HEK293T (cell line): ENCODE measurements at regions not wholly inside any gene's neighbourhood (a gene's known extent, or its start where the extent isn't known, plus 50 kb on each side); places are given as distances from the start of the nearest gene placed in this dataset.

ENCODE experiments used
- CTCF ChIA-PET: fragments of 350-600 bp; formaldehyde crosslinking; extraction: SDS; loops from one replicate; lab custom pipeline; 2021; ENCODE audit warnings: antibody characterized with exemption, inconsistent platforms; lab: Yijun Ruan, JAX
- POLR2A ChIA-PET: fragments of 350-600 bp; formaldehyde crosslinking; extraction: SDS; loops from one replicate; lab custom pipeline; 2020; ENCODE audit warnings: antibody characterized with exemption, inconsistent platforms; lab: Yijun Ruan, JAX
- DNase-seq: peaks from one replicate; pipeline ENCODE4 v3.0.0; 2012; ENCODE audit warnings: mixed read lengths; ENCODE audit errors: extremely low spot score
- ARNT ChIP-seq: fragments of 450-650 bp; IDR thresholded peaks from 2 replicates; pipeline ENCODE4 v1.6.1; 2017; ENCODE audit warnings: mild to moderate bottlenecking
- BHLHE40 ChIP-seq: fragments of 450-650 bp; IDR thresholded peaks from 2 replicates; pipeline ENCODE4 v1.6.1; 2016; ENCODE audit warnings: mild to moderate bottlenecking, moderate library complexity, borderline replicate concordance
- CTBP1 ChIP-seq: fragments of 450-650 bp; IDR thresholded peaks from 2 replicates; pipeline ENCODE4 v1.6.1; 2016; ENCODE audit warnings: borderline replicate concordance
- ELF4 ChIP-seq: fragments of 450-650 bp; IDR thresholded peaks from 2 replicates; pipeline ENCODE4 v1.6.1; 2017; ENCODE audit warnings: antibody characterized with exemption
- FOXA1 ChIP-seq: fragments of 450-650 bp; IDR thresholded peaks from 2 replicates; pipeline ENCODE4 v1.6.1; 2016; ENCODE audit warnings: mild to moderate bottlenecking
- FOXK2 ChIP-seq: fragments of 450-650 bp; IDR thresholded peaks from 2 replicates; pipeline ENCODE4 v1.6.1; 2016; ENCODE audit warnings: mild to moderate bottlenecking
- FOXM1 ChIP-seq: fragments of 450-650 bp; IDR thresholded peaks from 2 replicates; pipeline ENCODE4 v1.6.1; 2017; ENCODE audit warnings: mild to moderate bottlenecking, borderline replicate concordance
- HDGF ChIP-seq: fragments of 450-650 bp; IDR thresholded peaks from 2 replicates; pipeline ENCODE4 v1.6.1; 2017; ENCODE audit warnings: antibody characterized with exemption, borderline replicate concordance
- L3MBTL2 ChIP-seq: fragments of 450-650 bp; conservative IDR thresholded peaks from 2 replicates; pipeline ENCODE4 v1.6.1; 2016; ENCODE audit warnings: mild to moderate bottlenecking
- LEF1 ChIP-seq: fragments of 450-650 bp; IDR thresholded peaks from 2 replicates; pipeline ENCODE4 v1.6.1; 2017; ENCODE audit warnings: mild to moderate bottlenecking, borderline replicate concordance
- NFRKB ChIP-seq: fragments of 450-650 bp; IDR thresholded peaks from 2 replicates; pipeline ENCODE4 v1.6.1; 2016; ENCODE audit warnings: mild to moderate bottlenecking, moderate library complexity
- PKNOX1 ChIP-seq: fragments of 450-650 bp; IDR thresholded peaks from 2 replicates; pipeline ENCODE4 v1.6.1; 2016
- SP1 ChIP-seq: fragments of 450-650 bp; IDR thresholded peaks from 2 replicates; pipeline ENCODE4 v1.6.1; 2017
- SUZ12 ChIP-seq: fragments of 450-650 bp; IDR thresholded peaks from 2 replicates; pipeline ENCODE4 v1.6.1; 2016; ENCODE audit warnings: mild to moderate bottlenecking
- TARDBP ChIP-seq: fragments of 450-650 bp; IDR thresholded peaks from 2 replicates; pipeline ENCODE4 v1.6.1; 2016
- ZNF384 ChIP-seq: fragments of 450-650 bp; IDR thresholded peaks from 2 replicates; pipeline ENCODE4 v1.6.1; 2016

- DNase-seq = no peak
- TF ChIP-seq SP1 = no peak
- no peak for TF ChIP-seq ELF4
- TF ChIP-seq BHLHE40 = no peak
- TF ChIP-seq NFRKB = no peak
- no peak for TF ChIP-seq L3MBTL2
- TF ChIP-seq FOXM1 = no peak
- TF ChIP-seq PKNOX1 = no peak
- no peak for TF ChIP-seq ARNT
- no peak for TF ChIP-seq TARDBP
- TF ChIP-seq FOXA1 = no peak
- TF ChIP-seq CTBP1 = no peak
- no peak for TF ChIP-seq LEF1
- no peak for TF ChIP-seq HDGF
- TF ChIP-seq FOXK2 = no peak
- TF ChIP-seq ZNF384 = no peak
- TF ChIP-seq SUZ12 = no peak
- ChIA-PET POLR2A (no interaction called here), CTCF (no interaction called here)
Observed at GRCh38 chr2:15732341-15733077, 140.8 kb downstream of the DDX1 start.

- DNase-seq = no peak
- TF ChIP-seq FOXA1 (no peak), BHLHE40 (no peak), NFRKB (no peak), PKNOX1 (no peak), FOXK2 (no peak), HDGF (no peak), ARNT (no peak), TARDBP (no peak), CTBP1 (no peak), SUZ12 (no peak), L3MBTL2 (no peak), ELF4 (no peak), SP1 (no peak), LEF1 (no peak), ZNF384 (no peak), FOXM1 (no peak)
- ChIA-PET POLR2A (no interaction called here), CTCF (interaction anchor here (0.6 kb wide), 1 partner anchor 17 kb away, joined by 3 read pairs; no protein-coding TSS in a partner anchor)
Observed at GRCh38 chr2:15733867-15734673, 142.4 kb downstream of the DDX1 start.

GRCh38 chr2:15734674-15735483 lies 143.2 kb downstream of the DDX1 start:
- TF ChIP-seq TARDBP (no peak), FOXK2 (no peak), HDGF (no peak), SUZ12 (no peak), ZNF384 (no peak), NFRKB (no peak)
- CTCF ChIA-PET = no interaction called here
- no peak for DNase-seq
- POLR2A ChIA-PET = no interaction called here

- ChIA-PET POLR2A (no interaction called here), CTCF (no interaction called here)
- no peak for DNase-seq
- TF ChIP-seq TARDBP (no peak), FOXA1 (no peak), PKNOX1 (no peak), CTBP1 (no peak), FOXM1 (no peak), ARNT (no peak), SP1 (no peak), LEF1 (no peak), SUZ12 (no peak), ZNF384 (no peak), HDGF (no peak), FOXK2 (no peak), L3MBTL2 (no peak)
Observed at GRCh38 chr2:15735484-15736326, 144.0 kb downstream of the DDX1 start.
